HG02571 (cell line): ENCODE measurements at regions not wholly inside any gene's neighbourhood (a gene's known extent, or its start where the extent isn't known, plus 50 kb on each side); places are given as distances from the start of the nearest gene placed in this dataset.
"Not testable (repeated sequence)": the region's sequence is repeated elsewhere in the genome, so short reads cannot be mapped to it uniquely, and the experiment has no call there.

Experiments
- ATAC-seq: cut with Tn5 transposase; IDR thresholded peaks from one replicate; pipeline ENCODE4 v1.9.1; 2021; ENCODE audit warnings: mild to moderate bottlenecking, moderate library complexity; ENCODE audit not compliant: unreplicated experiment

DNA sequence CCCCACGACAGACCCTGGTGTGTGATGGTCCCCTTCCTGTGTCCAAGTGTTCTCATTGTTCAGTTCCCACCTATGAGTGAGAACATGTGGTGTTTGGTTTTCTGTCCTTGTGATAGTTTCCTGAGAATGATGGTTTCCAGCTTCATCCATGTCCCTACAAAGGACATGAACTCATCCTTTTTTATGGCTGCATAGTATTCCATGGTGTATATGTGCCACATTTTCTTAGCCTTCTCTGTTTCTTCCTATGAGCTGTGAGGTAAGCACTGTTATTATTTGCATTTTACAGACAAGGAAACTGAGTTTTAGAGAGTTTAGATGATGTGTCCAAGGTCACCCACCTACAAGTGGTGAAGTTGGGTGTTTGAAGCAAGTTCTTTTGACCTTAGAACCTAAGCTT lies 51.1 kb upstream of the BNC1 start:
- not testable (repeated sequence) for ATAC-seq

- no peak for ATAC-seq
These were observed 54.9 kb upstream of the BNC1 start for GRCh38 chr15:83339396-83339795.

DNA sequence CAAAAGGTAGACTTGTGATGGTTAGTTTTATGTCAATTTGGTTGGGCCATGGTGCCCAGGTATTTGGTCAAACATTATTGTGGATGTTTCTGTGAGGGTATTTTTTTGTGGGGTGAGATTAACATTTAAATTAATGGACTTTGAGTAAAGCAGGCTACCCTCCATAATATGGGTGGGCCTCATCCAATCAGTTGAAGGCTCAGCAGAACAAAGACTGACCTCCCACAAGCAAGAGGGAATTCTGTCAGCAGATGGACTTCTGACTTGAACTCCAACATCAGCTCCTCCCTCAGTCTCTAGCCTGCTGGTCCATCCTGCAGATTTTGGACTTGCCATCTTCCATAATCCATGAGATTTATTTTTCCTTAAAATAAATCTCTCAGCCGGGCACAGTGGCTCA lies 55.6 kb upstream of the BNC1 start:
- ATAC-seq: no peak

DNA sequence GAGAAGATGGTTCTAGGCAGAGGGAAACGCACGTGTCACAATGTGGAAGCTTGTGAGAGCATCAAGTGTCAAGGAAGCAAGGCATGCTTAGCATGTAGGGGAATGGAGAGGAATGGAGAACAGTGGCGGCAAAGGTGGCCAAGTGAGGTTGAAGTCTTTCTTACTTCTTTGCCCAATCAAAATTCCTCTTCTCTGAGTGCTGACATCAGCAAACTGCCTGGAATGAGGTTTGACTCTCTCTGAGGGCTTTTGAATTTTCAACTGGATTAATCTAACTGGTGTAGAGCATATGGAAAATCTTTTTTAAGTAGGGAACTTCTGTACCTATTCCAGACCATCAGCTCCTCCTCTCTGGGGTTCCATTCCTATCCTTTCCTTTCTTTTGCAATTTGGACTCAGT lies 61.9 kb upstream of the BNC1 start:
- no peak for ATAC-seq

DNA sequence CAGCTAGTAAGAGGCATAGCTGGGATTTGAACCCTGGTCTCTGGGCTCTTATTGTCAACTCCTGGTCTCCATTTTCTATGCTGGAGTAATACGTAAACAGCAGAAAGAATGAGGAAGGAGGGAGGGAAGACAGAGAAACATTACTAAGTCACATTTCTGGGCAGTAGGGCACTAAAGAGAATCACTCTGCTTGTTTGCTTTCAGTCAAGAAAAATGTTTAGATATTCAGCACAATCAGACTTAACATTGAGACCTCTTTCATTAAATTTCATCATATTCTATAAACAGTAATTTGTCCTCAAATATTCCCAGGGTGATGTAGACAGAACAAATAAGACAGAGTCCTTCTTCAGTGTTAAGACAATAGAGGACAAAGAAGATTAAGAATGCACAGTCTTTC lies 67.7 kb upstream of the BNC1 start:
- no peak for ATAC-seq

GRCh38 chr15:83356501-83357399 lies 72.3 kb upstream of the BNC1 start:
- ATAC-seq: no peak

- ATAC-seq: no peak
These were observed 74.6 kb upstream of the BNC1 start for GRCh38 chr15:83358972-83359564.

DNA sequence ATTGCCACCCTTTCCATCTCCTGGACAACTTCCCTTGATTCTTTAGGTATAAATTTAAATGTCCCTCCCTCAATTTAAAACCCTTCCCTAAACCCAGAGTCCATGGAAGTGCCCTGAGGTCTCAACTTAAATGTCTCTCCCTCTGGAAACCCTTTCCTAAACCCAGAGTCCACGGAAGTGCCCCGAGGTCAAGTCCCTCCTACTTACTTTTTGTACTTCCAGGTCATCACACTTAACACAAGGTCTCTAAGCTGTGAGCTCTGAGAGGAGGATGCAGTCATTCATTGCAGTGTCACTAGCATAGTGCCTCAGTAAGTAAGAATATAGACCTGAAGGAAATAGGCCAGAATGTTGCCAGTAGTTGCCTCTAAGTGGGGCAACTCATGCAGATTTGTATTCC lies 78.2 kb upstream of the BNC1 start:
- no peak for ATAC-seq

- ATAC-seq: no peak
These were observed 80.0 kb upstream of the BNC1 start for GRCh38 chr15:83364501-83364900.

GRCh38 chr15:83365370-83365938 lies 81.0 kb upstream of the BNC1 start:
- no peak for ATAC-seq

GRCh38 chr15:83372434-83372891 lies 74.7 kb upstream of the SH3GL3 start:
- ATAC-seq: no peak

DNA sequence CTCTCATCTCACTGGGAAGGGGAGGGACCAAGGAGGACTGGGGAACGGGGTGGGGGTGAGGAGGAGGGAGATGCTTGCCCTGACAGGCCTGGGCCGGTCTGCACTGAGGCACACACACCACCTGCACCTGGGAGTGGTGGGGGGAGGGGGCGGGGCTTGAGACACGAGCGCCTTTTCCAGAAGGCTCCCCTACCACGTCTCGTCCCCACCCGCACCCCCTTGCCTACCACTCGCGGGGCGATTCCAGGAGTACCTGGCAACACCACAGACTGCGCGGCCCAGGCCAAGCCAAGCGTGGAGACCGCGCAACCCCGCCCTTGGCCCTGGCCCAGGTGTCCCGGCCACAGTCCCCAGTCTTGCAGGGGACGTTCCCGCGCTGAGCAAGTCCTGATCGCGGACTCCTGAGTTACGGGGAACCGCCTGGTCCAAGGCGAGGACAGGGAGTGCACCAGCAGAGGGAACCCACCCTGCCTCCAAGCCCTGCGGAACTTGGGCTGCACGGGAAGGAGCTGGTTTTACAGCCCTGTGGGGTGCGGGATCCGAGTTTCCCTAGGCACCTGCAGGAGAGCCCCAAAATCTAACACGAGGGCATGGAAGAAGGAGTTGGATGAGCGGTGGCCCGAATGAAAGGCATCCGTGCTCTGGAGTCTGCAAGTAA lies 68.1 kb upstream of the SH3GL3 start:
- ATAC-seq: no peak

- no peak for ATAC-seq
These were observed 67.6 kb upstream of the SH3GL3 start for GRCh38 chr15:83379579-83379959.

- no peak for ATAC-seq
These were observed 67.1 kb upstream of the SH3GL3 start for GRCh38 chr15:83380059-83380458.

DNA sequence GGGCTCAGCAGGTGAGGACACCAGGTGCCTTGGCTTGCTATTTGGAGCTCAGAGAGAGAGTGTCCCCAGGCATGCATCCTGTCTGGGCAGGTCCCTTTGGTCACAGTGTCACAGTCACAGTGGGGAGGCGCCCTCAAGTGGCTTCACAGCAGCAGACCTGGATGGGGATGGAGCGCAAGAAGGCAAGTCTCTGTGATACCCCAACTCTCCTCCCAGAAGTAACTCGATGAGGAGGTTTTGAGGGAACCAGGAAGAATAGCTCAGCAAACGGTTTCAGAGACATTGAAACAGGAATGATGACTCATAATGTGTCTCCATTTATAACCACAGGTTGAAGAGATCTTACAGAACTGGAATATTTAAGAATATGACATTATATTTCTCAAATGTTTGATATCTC lies 66.5 kb upstream of the SH3GL3 start:
- peak; percentile 56 for ATAC-seq

DNA sequence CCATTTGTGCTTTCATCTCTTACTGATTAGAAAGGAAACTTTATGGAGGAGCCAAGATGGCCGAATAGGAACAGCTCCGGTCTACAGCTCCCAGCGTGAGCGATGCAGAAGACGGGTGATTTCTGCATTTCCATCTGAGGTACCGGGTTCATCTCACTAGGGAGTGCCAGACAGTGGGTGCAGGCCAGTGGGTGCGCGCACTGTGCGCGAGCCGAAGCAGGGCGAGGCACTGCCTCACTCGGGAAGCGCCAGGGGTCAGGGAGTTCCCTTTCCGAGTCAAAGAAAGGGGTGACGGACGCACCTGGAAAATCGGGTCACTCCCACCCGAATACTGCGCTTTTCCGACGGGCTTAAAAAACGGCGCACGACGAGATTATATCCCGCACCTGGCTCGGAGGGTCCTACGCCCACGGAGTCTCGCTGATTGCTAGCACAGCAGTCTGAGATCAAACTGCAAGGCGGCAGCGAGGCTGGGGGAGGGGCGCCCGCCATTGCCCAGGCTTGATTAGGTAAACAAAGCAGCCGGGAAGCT lies 63.5 kb upstream of the SH3GL3 start:
- not testable (repeated sequence) for ATAC-seq

DNA sequence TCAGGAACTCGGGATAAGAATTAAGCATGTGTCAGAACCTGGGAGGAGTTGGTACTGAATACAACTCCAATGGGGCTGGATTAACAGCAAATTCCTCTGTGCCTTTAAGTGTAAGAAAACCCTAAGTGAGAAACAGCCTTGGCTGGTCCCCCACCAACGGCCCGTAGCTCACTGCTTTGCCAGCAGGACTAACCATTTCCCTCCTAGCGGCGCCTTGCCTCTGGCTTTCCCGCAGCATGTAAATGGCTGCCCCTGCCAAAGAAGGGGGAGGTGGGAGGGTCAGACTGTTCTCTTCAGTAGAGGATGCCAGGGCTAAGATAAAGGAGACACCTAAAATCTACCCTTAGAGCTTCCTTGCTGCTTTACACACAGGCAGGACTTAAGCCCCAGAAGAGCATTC lies 51.0 kb upstream of the SH3GL3 start:
- ATAC-seq: no peak
